GM12875 (cell line): ENCODE measurements at regions not wholly inside any gene's neighbourhood (a gene's known extent, or its start where the extent isn't known, plus 50 kb on each side); places are given as distances from the start of the nearest gene placed in this dataset.

Experiments used
- H3K4me3 ChIP-seq: one replicate; pipeline ENCODE4 v1.5.1; 2011; ENCODE audit warnings: low read depth, low read length, control low read depth
- CTCF ChIP-seq: IDR thresholded peaks from 2 replicates; pipeline ENCODE4 v1.5.1; 2011; ENCODE audit warnings: low read depth, mild to moderate bottlenecking, control low read depth, inconsistent platforms, low read length, moderate library complexity, borderline replicate concordance; ENCODE audit not compliant: insufficient read depth

- no peak overlapping the region for H3K4me3 ChIP-seq
- TF ChIP-seq CTCF = no peak
Observed at GRCh38 chr2:145206496-145207281, 686.8 kb upstream of the ZEB2 start.

- no peak overlapping the region for H3K4me3 ChIP-seq
- no peak for TF ChIP-seq CTCF
Observed at GRCh38 chr2:145203891-145204290, 684.0 kb upstream of the ZEB2 start.

GRCh38 chr2:145199827-145200706 lies 680.1 kb upstream of the ZEB2 start:
- TF ChIP-seq CTCF = no peak
- no peak overlapping the region for H3K4me3 ChIP-seq

GRCh38 chr2:145199042-145199441 lies 679.1 kb upstream of the ZEB2 start:
- TF ChIP-seq CTCF = no peak
- no peak overlapping the region for H3K4me3 ChIP-seq

GRCh38 chr2:145198555-145198954 lies 678.6 kb upstream of the ZEB2 start:
- no peak for TF ChIP-seq CTCF
- H3K4me3 ChIP-seq = no peak overlapping the region

- no peak for TF ChIP-seq CTCF
- no peak overlapping the region for H3K4me3 ChIP-seq
Observed at GRCh38 chr2:145197944-145198343, 678.0 kb upstream of the ZEB2 start.
